ENCODE measurements at regions not wholly inside any gene's neighbourhood (a gene's known extent, or its start where the extent isn't known, plus 50 kb on each side); places are given as distances from the start of the nearest gene placed in this dataset.

DNA sequence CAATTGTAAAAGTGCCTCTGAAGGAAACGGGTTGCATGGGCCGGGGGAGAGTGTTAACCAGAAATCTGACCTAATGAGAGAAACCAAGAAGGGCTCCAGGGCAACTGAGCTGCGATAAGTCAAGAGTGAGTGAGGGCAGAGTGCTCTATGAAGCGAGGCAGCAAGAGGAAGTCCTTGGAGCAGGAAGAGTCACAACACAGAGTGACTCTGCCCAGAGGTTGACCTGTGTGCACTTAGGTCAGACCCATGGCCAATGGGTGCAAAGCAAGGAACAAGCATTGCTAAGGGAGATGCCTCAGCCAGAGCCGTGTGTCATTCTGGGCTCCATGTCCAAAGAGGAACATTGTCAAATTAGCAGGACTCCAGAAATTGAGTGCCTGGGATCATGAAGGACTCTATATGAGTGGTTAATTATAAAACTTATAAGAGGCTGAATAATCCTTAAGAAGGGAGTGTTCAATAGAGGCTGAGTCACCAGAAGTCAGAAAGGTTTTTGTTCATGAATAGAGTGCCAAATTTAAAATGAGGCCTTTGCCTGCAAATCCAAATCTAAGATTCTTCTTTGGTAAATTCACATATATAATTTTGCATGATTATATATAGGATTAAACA lies 438.5 kb downstream of the MED10 start:
- H3K27ac ChIP-seq (ENCODE audit: poor library complexity, severe bottlenecking) = no peak overlapping the region
- DNase-seq (ENCODE audit: low spot score) = no peak
- H3K36me3 ChIP-seq (ENCODE audit: low read depth) = no peaks in the 10 kb centered on the region
- peaks cover 12% of the 10 kb centered on the region for H3K27me3 ChIP-seq (ENCODE audit: insufficient read depth, poor library complexity, severe bottlenecking)
- ATAC-seq (ENCODE audit: low read depth) = no peak
- TF ChIP-seq, protein P1, sequence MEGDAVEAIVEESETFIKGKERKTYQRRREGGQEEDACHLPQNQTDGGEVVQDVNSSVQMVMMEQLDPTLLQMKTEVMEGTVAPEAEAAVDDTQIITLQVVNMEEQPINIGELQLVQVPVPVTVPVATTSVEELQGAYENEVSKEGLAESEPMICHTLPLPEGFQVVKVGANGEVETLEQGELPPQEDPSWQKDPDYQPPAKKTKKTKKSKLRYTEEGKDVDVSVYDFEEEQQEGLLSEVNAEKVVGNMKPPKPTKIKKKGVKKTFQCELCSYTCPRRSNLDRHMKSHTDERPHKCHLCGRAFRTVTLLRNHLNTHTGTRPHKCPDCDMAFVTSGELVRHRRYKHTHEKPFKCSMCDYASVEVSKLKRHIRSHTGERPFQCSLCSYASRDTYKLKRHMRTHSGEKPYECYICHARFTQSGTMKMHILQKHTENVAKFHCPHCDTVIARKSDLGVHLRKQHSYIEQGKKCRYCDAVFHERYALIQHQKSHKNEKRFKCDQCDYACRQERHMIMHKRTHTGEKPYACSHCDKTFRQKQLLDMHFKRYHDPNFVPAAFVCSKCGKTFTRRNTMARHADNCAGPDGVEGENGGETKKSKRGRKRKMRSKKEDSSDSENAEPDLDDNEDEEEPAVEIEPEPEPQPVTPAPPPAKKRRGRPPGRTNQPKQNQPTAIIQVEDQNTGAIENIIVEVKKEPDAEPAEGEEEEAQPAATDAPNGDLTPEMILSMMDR (IDR thresholded peaks at IDR 0.05; ENCODE audit: poor library complexity, severe bottlenecking) = no peak
- no peak overlapping the region for H3K4me3 ChIP-seq (ENCODE audit: severe bottlenecking)
- H3K4me1 ChIP-seq (ENCODE audit: insufficient read depth, poor library complexity, severe bottlenecking) = no peaks in the 10 kb centered on the region
- H3K9me3 ChIP-seq (ENCODE audit: severe bottlenecking) = no peaks in the 10 kb centered on the region

DNA sequence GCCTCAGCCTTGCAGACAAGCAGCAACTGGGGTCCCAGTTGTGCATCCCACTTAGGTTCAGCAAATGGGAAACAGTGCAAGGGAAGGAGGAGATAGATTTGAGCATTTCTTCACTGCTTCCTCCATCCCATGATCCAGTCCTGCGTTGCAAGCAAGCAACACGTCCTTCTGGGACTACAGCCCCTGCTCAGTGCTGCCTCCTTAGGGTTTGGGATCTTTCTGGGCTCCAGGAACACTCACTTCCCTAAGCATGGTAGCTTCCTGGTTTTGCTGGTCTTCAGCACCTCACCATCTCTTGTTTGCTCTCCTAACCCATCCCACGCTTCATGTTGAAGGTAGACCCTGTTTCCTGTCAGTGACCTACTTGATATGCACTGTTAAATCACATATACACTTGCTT lies 444.7 kb downstream of the MED10 start:
- no peaks in the 10 kb centered on the region for H3K9me3 ChIP-seq (ENCODE audit: severe bottlenecking)
- DNase-seq (ENCODE audit: low spot score) (no peak), ATAC-seq (ENCODE audit: low read depth) (no peak)
- H3K27me3 ChIP-seq (ENCODE audit: insufficient read depth, poor library complexity, severe bottlenecking) = peaks cover 30% of the 10 kb centered on the region
- no peak overlapping the region for H3K4me3 ChIP-seq (ENCODE audit: severe bottlenecking)
- TF ChIP-seq, protein P1 (IDR thresholded peaks at IDR 0.05; ENCODE audit: poor library complexity, severe bottlenecking) = no peak
- no peaks in the 10 kb centered on the region for H3K4me1 ChIP-seq (ENCODE audit: insufficient read depth, poor library complexity, severe bottlenecking)
- H3K36me3 ChIP-seq (ENCODE audit: low read depth) = no peaks in the 10 kb centered on the region
- H3K27ac ChIP-seq (ENCODE audit: poor library complexity, severe bottlenecking) = no peak overlapping the region

DNA sequence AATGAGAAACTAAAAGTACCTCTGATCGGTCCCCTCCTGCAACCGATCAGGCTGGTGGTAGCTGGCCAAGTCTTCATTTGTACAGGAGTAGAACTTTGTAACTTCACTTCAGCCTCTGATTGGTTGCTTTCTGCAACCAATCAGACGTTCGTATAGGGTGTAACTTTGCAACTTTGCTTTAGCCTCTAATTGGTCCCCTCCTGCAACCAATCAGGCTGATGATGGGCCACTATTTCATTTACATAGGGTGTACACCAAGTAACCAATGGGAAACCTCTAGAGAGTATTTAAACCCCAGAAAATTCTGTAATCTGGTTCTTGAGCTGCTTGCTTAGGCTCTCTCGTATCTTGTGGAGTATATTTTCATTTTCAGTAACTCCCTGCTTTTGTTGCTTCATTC lies 445.5 kb downstream of the MED10 start:
- TF ChIP-seq, protein P1 (IDR thresholded peaks at IDR 0.05; ENCODE audit: poor library complexity, severe bottlenecking) = no peak
- Histone ChIP-seq H3K27me3 (ENCODE audit: insufficient read depth, poor library complexity, severe bottlenecking) (peaks cover 31% of the 10 kb centered on the region), H3K4me1 (ENCODE audit: insufficient read depth, poor library complexity, severe bottlenecking) (no peaks in the 10 kb centered on the region), H3K27ac (ENCODE audit: poor library complexity, severe bottlenecking) (no peak overlapping the region), H3K36me3 (ENCODE audit: low read depth) (no peaks in the 10 kb centered on the region), H3K4me3 (ENCODE audit: severe bottlenecking) (no peak overlapping the region), H3K9me3 (ENCODE audit: severe bottlenecking) (no peaks in the 10 kb centered on the region)
- DNase-seq (ENCODE audit: low spot score) (no peak), ATAC-seq (ENCODE audit: low read depth) (no peak)

DNA sequence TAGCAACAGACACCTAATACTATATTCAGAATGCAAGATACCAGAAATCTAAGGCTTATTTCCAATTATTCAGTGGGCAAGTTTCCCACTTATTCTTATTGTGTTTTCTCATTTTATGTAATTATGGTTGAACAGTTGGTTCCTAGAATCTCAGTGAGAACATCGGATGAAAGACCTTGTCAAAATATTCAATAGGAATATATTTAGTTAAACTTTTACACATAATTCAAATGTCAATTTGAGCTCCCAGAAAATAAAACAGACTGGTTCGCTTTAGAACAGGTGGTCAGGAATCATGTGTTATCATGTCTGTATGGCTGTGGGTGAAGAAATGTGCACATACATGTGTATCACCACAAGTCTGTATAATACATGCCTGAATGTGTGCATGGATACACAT lies 447.8 kb downstream of the MED10 start:
- Histone ChIP-seq H3K27me3 (ENCODE audit: insufficient read depth, poor library complexity, severe bottlenecking) (peaks cover 18% of the 10 kb centered on the region), H3K4me1 (ENCODE audit: insufficient read depth, poor library complexity, severe bottlenecking) (no peaks in the 10 kb centered on the region), H3K9me3 (ENCODE audit: severe bottlenecking) (no peaks in the 10 kb centered on the region), H3K27ac (ENCODE audit: poor library complexity, severe bottlenecking) (no peak overlapping the region), H3K4me3 (ENCODE audit: severe bottlenecking) (no peak overlapping the region), H3K36me3 (ENCODE audit: low read depth) (no peaks in the 10 kb centered on the region)
- DNase-seq (ENCODE audit: low spot score) = no peak
- TF ChIP-seq, protein P1 (IDR thresholded peaks at IDR 0.05; ENCODE audit: poor library complexity, severe bottlenecking) = no peak
- ATAC-seq (ENCODE audit: low read depth) = no peak

DNA sequence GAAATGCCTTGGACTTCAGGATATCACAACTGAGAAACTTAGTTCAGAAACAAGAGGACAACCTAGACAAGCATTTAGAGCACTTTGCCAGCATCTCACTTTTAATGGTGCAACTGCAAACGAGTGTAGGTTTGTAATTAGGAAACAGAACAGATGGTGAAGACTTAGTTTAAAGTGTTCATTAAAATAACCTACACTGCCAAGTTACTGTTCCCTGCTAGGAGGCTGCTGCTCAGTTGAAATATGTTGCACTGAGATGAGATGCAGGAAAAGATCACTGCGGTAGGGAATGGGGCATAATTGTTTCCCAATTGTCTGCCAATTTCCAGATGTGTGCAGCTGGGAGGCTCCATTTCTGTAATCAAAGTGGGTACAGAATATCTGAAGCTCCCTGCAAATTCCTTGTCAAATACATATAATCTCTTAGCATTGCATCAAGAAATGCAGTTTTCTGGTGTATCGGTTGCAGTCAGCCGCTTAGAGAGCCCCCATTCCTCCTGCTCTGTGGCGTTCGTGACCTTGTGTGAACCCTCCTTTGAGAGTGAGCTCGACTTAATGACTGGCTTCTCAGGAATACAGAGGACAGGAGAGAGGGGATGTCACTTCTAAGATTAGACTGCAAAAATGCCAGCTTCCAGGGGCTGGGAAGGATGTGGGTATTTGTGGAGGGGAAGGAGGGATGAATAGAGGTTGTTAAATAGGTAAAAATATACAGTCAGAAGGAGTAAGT lies 448.9 kb downstream of the MED10 start:
- H3K4me3 ChIP-seq (ENCODE audit: severe bottlenecking) = no peak overlapping the region
- TF ChIP-seq, protein P1 (IDR thresholded peaks at IDR 0.05; ENCODE audit: poor library complexity, severe bottlenecking) = no peak
- DNase-seq (ENCODE audit: low spot score) = no peak

More for the DNA sequence above, 448.9 kb downstream of the MED10 start:
- peaks cover 18% of the 10 kb centered on the region for H3K27me3 ChIP-seq (ENCODE audit: insufficient read depth, poor library complexity, severe bottlenecking)
- H3K36me3 ChIP-seq (ENCODE audit: low read depth) = no peaks in the 10 kb centered on the region
- ATAC-seq (ENCODE audit: low read depth) = no peak
- no peaks in the 10 kb centered on the region for H3K9me3 ChIP-seq (ENCODE audit: severe bottlenecking)
- H3K27ac ChIP-seq (ENCODE audit: poor library complexity, severe bottlenecking) = no peak overlapping the region
- no peaks in the 10 kb centered on the region for H3K4me1 ChIP-seq (ENCODE audit: insufficient read depth, poor library complexity, severe bottlenecking)
